ENCODE measurements at regions not wholly inside any gene's neighbourhood (a gene's known extent, or its start where the extent isn't known, plus 50 kb on each side); places are given as distances from the start of the nearest gene placed in this dataset.

- no peak for DNase-seq
These were observed 87.9 kb downstream of the THBS2 start for GRCh38 chr6:169165561-169166300.

GRCh38 chr6:169164986-169165385 lies 88.7 kb downstream of the THBS2 start:
- no peak for DNase-seq

DNA sequence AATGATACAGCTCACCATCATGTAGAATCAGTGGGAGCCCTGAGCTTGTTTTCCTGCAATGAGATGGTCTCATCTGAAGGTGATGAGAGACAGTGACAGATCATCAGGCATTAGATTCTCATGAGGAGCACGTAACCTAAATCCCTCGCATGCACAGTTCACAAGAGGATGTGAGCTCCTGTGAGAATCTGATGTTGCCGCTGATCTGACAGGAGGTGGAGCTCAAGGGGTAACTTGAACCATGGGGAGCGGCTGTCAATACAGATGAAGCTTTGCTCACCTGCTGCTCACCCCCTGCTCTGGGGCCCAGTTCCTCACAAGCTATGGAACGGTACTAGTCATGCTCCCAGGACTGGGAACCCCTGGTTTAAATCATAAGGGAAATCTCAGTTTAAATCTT lies 89.2 kb downstream of the THBS2 start:
- no peak for DNase-seq

DNA sequence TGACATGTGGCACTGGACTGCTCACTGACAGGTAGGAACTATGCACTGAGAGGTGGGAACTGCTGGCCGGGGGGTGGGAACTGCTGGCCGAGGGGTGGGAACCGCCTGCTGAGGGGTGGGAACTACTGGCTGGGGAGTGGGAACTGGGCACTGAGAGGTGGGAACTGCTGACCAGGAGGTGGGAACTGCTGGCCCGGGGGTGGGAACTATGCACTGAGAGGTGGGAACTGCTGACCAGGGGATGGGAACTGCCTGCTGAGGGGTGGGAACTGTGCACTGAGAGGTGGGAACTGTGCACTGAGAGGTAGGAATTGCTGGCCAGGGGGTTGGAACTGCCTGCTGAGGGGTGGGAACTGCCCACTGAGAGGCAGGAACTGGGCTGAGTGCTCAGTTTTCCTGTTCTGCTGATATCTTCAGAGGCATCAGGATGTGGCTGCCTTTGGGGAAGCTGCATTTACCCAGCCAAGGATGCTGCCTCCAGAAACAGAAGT lies 90.2 kb downstream of the THBS2 start:
- DNase-seq, result no peak

DNA sequence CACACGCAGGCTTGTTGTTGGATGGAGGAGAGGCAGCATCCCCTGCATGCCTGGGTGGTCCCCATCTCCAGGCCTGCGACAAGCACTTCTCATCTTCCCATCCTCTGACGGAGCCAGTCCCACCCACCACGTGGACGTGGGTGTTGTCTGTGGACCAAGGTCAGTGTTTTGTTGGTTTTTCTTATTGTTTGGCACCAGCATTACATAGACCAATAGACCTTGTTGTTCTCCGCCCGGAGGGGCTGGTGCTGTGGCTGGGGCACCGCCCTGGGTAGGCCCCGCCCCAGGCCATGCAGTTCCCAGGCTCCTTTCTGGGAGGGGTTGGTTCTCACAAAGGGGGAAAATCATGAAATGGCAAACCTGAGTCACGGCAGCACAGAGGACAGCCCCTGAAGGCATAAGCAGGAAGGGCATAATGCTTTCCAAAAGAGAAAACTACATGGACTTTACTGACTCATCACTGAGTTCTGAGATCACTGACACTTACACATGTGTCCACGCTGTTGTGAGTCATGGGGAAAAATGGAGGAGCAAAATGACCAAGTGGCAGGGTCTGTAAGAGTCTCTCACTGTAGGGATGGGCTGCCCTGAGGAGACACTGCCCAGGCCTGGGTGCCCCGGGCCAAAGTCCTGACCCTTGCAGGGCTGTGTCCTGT lies 90.8 kb downstream of the THBS2 start:
- no peak for DNase-seq

DNA sequence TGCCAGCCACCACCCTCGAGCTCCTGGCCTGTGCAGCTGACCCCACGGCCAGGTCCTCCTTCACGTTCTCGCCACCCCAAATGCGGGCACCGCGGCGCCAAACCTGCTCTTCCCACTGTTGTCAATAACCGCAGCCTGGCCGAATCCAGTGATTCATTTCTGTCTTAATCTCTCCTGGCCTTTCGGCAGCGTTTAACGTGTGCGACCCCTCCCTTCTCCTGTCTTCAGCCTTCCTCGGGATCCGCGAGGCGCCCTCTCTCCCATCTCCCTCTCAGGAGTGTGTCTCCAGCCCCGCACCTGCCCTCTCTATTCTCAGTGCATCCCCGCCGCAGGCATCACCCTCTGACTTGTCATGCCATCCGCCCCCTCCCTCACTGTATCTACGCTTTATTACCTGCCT lies 91.4 kb downstream of the THBS2 start:
- no peak for DNase-seq

DNA sequence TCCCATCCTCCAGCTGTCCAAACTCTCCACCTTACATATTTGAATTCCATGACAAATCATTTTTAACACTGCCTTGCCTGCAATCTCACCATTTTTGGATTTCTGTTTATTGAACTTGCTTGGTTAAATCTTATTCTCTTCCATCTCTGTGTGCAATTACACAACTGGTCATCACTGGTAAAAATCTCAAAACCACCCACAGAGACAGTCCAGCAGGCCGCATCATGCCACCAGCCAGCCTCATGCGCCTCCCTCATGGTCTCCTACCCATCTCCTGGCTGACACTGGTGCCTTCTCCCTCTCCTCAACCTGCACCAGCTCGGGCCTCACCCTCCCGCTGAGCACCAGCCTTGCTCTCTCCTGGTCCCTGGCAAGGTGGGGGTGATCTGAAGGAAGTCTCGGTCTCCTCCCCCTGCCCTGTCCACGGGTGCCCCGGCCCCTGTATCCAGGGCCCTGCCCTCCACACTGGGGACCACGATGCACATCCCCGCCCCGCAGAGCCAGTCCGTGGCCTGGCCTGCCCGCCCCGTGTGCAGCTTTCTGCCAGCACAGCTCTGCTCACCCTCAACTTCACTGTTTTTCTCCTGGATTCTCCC lies 92.0 kb downstream of the THBS2 start:
- no peak for DNase-seq

DNA sequence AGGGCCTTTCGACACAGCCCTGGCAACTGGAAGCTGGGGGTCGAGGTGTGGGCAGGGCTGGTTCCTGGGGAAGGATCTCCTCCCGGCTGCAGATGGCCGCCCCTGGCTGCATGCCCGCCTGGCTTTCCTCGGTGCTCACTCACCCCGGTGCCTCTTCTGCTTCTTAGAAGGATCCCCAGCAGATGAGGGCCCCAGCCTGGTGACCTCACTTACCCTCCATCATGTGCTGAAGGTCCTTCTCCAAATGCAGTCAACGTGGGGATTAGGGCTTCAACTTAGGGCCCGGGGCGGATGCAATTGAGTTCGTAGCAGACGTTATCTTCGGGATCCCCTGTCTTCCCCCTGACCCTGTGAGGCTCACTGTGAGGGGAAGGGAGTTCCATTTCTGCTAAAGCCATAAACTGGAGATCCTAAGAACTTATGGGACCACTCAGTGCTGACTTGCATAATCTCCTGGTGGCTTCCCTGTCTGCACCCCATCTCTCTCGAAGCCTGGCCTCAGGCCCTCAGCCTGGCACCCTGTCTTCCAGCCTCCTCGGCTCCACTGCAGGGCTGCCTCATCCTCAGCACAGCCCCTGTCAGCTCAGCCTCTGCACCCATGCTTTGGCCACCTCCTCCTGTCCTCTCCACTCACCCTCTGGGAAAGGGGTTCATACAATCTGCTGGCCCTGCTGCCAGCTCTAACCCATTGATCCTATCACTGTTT lies 92.6 kb downstream of the THBS2 start:
- no peak for DNase-seq

DNA sequence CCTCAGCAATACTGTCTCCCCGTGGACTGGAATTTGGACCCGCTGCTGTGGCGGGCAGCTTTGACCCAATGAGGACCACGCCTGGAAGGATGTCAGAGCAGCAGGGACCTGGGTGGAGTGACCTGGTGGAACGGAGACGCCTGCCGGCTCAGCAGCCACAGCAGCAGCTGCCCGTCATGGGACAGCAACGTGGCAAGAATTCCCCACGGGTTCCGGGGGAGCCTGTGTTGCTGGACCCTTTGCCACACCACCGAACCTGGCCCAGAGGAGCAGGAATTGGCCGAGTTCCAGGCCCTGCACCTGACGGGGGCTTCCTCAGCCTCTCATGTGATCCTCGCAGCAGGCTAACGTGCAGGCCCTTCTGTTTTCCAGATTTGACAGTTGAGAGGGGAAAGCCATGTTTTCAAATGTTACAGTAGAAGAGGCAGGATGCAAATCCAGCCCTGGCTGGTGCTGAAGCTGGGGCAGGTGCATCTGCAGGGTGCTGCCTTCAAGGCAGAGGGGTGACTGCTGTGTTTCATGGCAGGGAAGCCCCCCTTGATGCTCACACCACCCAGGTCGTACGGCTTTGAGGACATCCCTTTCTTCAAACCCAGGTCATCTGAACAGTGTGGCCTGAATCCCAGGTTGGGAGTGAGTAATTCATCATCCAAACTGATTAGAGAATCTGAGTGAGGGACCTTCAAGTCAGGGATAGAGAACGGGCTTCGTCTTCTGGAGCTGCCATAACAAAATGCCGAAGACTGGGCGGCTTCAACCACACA lies 93.4 kb downstream of the THBS2 start:
- DNase-seq, result no peak

GRCh38 chr6:169159331-169159730 lies 94.3 kb downstream of the THBS2 start:
- DNase-seq, result no peak

- DNase-seq, result no peak
These were observed 95.0 kb downstream of the THBS2 start for GRCh38 chr6:169158691-169159090.

DNA sequence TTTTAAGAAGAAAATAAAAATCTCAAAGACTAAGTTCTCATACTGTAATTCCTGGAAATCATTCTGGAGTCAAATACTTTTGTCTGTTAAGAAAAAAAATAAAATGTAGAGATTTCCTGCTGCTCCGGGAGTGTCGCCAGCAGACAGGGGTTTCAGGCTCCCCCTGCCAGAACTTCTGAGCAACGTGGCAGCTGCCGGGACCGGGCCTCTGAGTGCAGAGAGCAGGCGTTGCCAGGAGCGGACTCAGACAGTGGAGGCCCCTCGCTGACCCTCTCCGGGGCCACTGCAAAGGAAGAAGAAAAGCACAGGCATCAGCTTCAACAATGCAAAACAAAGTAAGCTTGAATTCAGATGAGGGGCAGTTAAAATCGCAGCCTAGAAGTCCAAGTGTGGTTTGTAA lies 95.5 kb downstream of the THBS2 start:
- no peak for DNase-seq

DNA sequence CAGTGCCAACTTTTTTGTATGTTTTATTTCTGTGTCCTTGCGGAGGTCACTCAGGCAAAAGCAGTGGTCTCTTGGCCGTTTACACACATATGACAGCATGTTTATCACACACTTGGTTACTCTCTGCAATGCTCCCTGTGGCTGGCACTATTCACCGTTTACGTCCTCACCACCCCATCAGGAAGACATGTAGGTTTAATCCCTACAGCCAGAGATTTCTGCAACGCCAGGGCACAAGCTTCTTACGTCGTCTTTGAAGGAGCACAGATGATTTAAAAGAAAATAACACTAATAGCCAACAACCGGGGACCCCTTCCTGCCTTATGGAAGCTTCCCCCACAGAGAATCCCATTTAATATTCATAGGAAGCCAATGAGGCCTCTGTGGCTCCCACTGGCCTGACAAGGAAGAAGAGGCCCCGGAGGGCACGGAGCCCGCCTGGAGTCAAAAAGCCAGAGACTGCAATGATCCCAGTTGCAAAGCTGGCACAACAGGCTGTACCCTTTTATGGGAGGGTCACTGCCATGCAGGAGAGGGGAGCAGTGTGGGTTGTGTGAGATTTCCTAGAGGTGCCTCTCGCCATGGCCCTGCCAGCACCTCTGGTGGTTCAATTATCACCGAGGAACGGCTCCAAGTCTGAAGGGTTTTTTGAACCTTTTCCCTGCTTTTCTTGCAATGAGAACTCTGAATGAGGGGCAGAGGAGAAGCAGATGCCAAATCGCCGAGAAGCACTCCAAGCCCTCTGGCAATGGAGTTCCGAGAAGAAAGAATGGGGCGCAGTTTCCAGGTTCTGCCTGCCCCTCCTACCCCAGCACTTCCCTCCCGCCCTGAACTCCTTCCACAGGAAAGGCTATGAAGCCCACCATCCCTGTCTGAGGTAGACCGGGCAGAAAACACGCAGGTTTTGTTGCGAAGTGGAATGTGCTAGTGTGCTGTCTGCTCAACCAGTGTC lies 96.2 kb downstream of the THBS2 start:
- DNase-seq, result no peak

- no peak for DNase-seq
These were observed 96.9 kb downstream of the THBS2 start for GRCh38 chr6:169156793-169157147.

GRCh38 chr6:169156108-169156792 lies 97.4 kb downstream of the THBS2 start:
- no peak for DNase-seq

DNA sequence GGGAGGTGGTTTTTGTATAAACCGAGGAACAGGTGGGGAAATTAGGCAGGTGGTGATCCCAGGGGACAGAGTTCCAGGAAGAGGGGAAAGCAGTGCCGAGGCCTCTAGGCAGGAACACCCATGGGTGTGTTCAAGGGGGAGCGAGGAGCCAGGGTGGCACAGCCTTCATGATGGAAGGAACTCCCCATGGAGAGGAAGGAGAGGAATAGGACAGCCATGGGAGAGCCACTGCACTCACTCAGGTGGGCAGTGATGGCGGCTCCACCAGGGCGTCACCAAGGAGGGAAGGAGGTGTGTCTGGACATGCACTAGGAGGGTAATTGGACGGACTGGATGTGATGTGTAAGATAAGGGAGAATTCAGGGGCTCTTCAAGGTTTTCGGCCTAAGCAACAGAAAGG lies 98.2 kb downstream of the THBS2 start:
- DNase-seq, result no peak

- DNase-seq, result no peak
These were observed 100.2 kb downstream of the THBS2 start for GRCh38 chr6:169153401-169153800.

- no peak for DNase-seq
These were observed 107.1 kb downstream of the THBS2 start for GRCh38 chr6:169146521-169146920.

DNA sequence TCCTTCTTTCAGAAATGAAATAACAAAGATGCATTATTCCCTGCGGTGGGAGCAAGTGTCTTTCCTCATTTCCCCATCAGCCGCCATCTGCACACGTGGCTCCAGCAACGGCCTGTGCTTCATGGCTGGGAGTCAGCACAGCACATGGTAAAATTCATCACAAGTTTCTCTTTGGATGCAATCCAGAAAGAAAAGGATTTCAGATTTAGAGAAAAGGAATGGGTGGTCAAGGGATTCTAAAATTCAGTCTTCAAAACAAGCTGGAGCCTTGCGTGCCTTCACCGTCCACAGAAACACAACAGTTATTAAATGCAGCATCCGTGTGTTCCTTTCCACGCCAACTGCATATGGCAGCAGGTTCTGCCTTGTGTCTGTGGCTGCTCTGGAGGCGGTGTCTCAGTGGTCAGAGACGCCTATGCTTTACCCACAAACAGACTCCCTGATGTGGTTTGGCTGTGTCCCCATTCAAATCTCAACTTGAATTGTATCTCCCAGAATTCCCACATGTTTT lies 107.6 kb downstream of the THBS2 start:
- no peak for DNase-seq

DNA sequence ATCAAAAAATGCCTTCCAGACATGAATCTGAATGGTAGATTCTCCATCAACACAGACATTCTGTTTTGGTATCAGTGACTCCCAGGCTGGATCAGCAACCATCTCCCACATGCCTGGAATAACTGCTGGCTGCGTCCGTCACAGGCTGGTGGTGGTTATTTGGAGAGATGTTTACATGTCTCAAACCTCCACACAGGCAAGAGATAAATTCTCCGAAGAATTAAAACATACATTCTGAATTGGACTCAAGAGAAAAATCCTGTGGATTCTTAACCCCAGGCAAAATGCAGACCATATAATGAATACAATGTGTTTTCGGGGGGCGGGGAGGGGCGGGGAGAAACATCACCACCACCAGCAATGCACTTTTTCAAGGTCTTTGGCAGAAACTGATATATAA lies 108.2 kb downstream of the THBS2 start:
- DNase-seq, result no peak

GRCh38 chr6:169144356-169144755 lies 109.3 kb downstream of the THBS2 start:
- no peak for DNase-seq
